Osteoblast (primary cell): ENCODE measurements at regions not wholly inside any gene's neighbourhood (a gene's known extent, or its start where the extent isn't known, plus 50 kb on each side); places are given as distances from the start of the nearest gene placed in this dataset.

ENCODE experiments used
- DNase-seq: peaks from one replicate; pipeline ENCODE4 v3.0.0; 2011; ENCODE audit warnings: low spot score, mixed read lengths; ENCODE audit not compliant: insufficient read length; ENCODE audit errors: missing footprints
- H2AFZ ChIP-seq: 2 replicates; pipeline ENCODE4 v1.6.0; 2011; ENCODE audit warnings: mild to moderate bottlenecking, low read length
- H3K27ac ChIP-seq: 2 replicates; pipeline ENCODE4 v1.5.1; 2011; ENCODE audit warnings: mild to moderate bottlenecking, low read depth, low read length, moderate library complexity
- H3K27me3 ChIP-seq: 2 replicates; pipeline ENCODE4 v1.6.0; 2012; ENCODE audit warnings: mild to moderate bottlenecking, control low read depth, inconsistent platforms, low read length, moderate library complexity; ENCODE audit not compliant: insufficient read depth
- H3K36me3 ChIP-seq: 2 replicates; pipeline ENCODE4 v1.5.1; 2011; ENCODE audit warnings: mild to moderate bottlenecking, low read length, control low read depth, moderate library complexity; ENCODE audit not compliant: insufficient read depth
- H3K4me1 ChIP-seq: 2 replicates; pipeline ENCODE4 v1.5.1; 2011; ENCODE audit warnings: mild to moderate bottlenecking, low read length, control low read depth, moderate library complexity; ENCODE audit not compliant: insufficient read depth
- H3K4me2 ChIP-seq: 2 replicates; pipeline ENCODE4 v1.6.0; 2011; ENCODE audit warnings: mild to moderate bottlenecking, low read length; ENCODE audit not compliant: insufficient read depth
- H3K4me3 ChIP-seq: fragments of 200-600 bp; sonication (generic); 3 replicates; pipeline ENCODE4 v1.5.1; 2012; ENCODE audit warnings: mild to moderate bottlenecking, low read length, inconsistent platforms; ENCODE audit not compliant: insufficient read depth
- H3K79me2 ChIP-seq: 2 replicates; pipeline ENCODE4 v1.6.0; 2012; ENCODE audit warnings: mild to moderate bottlenecking, low read length, control low read depth, inconsistent platforms; ENCODE audit not compliant: insufficient read depth
- H3K9me3 ChIP-seq: 2 replicates; pipeline ENCODE4 v1.5.1; 2011; ENCODE audit warnings: low read depth, low read length, control low read depth
- H4K20me1 ChIP-seq: 2 replicates; pipeline ENCODE4 v1.6.0; 2012; ENCODE audit warnings: mild to moderate bottlenecking, low read length, control low read depth; ENCODE audit not compliant: insufficient read depth
- CTCF ChIP-seq: IDR thresholded peaks from 2 replicates; pipeline ENCODE4 v1.5.1; 2011; ENCODE audit warnings: mild to moderate bottlenecking, low read depth, low read length, moderate library complexity; ENCODE audit errors: extremely low read depth

DNA sequence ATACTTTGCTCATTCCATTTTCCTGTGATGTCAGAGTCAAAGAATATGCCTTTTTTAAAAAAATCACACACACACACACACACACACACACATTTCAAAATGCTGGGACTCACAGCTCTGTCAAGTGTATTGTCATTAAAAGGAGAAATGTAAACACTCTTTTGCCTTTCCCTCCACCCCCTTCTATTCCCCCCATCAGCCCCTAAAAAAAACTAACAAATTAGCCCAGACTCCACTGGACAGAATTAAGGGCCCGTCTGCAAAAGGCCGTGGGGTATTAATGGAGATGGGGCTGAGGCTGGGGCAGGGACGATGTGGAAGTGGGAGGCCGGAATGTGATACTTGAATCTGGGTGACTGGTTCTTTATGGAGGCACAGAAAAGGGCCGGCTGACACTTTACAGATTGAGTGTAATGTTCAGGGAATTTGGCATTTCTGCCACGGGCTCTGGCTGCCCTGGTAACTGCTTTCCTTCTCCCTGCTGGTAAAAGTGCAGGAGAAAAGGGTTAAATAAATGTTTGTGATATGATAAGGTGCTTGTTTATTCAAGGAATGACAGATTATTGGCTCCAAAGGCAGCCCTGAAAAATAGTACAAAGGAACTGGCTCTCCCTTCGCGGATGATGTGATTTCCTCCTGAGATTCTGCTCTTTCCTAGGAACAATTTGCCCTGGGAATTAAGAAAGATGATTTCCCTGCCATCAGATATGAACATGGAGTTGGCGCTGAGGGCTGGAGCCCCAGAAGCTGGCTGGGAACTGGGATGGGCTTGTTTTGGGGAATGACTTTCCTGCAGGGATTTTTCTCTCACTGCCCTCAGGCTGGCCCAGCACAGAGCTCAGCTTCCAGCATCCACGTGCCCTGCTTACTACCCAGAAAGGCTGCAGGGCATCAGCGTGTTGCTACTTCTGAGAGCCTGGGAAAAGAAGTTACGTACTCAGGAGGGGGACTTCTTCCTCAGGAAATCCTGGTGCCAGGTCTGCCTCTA is 52.8 kb upstream of the CTAGE1 start:
- H3K27ac ChIP-seq: peak overlapping the region; percentile 97
- H2AFZ ChIP-seq: no peak overlapping the region
- no peak overlapping the region for H3K4me3 ChIP-seq
- peak overlapping the region; percentile 11 for H3K4me2 ChIP-seq
- H3K36me3 ChIP-seq: no peaks in the 10 kb centered on the region
- no peak for TF ChIP-seq CTCF
- H3K27me3 ChIP-seq: no peaks in the 10 kb centered on the region
- H4K20me1 ChIP-seq: no peaks in the 10 kb centered on the region
- peaks cover 3% of the 10 kb centered on the region for H3K9me3 ChIP-seq
- H3K4me1 ChIP-seq: peaks cover 52% of the 10 kb centered on the region
- H3K79me2 ChIP-seq: no peaks in the 10 kb centered on the region
- DNase-seq: no peak

- H3K36me3 ChIP-seq: no peaks in the 10 kb centered on the region
- H3K4me2 ChIP-seq: peak overlapping the region; percentile 30
- TF ChIP-seq CTCF: no peak
- H2AFZ ChIP-seq: no peak overlapping the region
- no peaks in the 10 kb centered on the region for H3K27me3 ChIP-seq
- H4K20me1 ChIP-seq: no peaks in the 10 kb centered on the region
- peaks cover 43% of the 10 kb centered on the region for H3K4me1 ChIP-seq
- H3K79me2 ChIP-seq: no peaks in the 10 kb centered on the region
- peaks cover 3% of the 10 kb centered on the region for H3K9me3 ChIP-seq
- H3K27ac ChIP-seq: peak overlapping the region; percentile 97
- no peak overlapping the region for H3K4me3 ChIP-seq
- no peak for DNase-seq
Observed at GRCh38 chr18:22471546-22472131, 53.9 kb upstream of the CTAGE1 start.

DNA sequence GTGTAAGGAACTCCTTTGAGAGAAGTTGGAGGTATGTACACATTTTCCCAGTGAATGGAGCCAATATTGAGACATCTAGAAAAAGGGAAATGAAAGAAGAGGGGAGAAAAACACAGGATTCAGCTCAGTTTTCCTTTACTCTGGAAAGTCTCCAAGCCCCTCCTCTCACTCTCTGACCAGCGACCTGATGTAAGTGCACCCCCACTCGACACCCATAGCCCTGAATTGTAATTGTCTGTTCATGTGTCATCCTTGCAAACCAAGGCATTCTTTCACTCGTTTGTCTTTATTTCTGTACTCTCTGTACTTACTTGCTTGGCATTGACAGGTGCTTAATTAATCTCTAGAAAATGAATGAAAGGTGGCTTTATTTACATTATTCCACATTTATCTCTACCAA is 55.7 kb upstream of the CTAGE1 start:
- Histone ChIP-seq H3K79me2 (no peaks in the 10 kb centered on the region), H2AFZ (no peak overlapping the region), H3K27me3 (no peaks in the 10 kb centered on the region), H3K4me2 (no peak overlapping the region), H4K20me1 (no peaks in the 10 kb centered on the region), H3K9me3 (peaks cover 3% of the 10 kb centered on the region), H3K4me3 (no peak overlapping the region), H3K27ac (no peak overlapping the region), H3K4me1 (peaks cover 32% of the 10 kb centered on the region), H3K36me3 (no peaks in the 10 kb centered on the region)
- no peak for TF ChIP-seq CTCF
- DNase-seq: no peak
